ENCODE measurements at regions not wholly inside any gene's neighbourhood (a gene's known extent, or its start where the extent isn't known, plus 50 kb on each side); places are given as distances from the start of the nearest gene placed in this dataset.

GRCh38 chr12:45613296-45613695, 116.2 kb upstream of the ARID2 start:
- ATAC-seq = no peak
- Histone ChIP-seq H3K27ac (ENCODE audit: extremely low read depth, low read depth, low read length) (no peak overlapping the region), H3K4me1 (replicated peaks in 1 of 2; ENCODE audit: control insufficient read depth in 2 of 2, insufficient read depth in 2 of 2, low read length in 2 of 2) (no peaks in the 10 kb centered on the region), H2AFZ (ENCODE audit: low read depth, low read length) (no peak overlapping the region), H3K9me3 (replicated peaks; ENCODE audit: control insufficient read depth, insufficient read depth, low read depth, low read length) (no peaks in the 10 kb centered on the region), H3K36me3 (ENCODE audit: control insufficient read depth, insufficient read depth, low read length) (no peaks in the 10 kb centered on the region), H3K4me2 (ENCODE audit: insufficient read depth, low read length) (no peak overlapping the region), H3K9me1 (ENCODE audit: control insufficient read depth, insufficient read depth, low read length) (no peaks in the 10 kb centered on the region), H4K20me1 (replicated peaks; ENCODE audit: control insufficient read depth, insufficient read depth, low read length) (no peaks in the 10 kb centered on the region), H3K4me3 (no peak overlapping the region), H3K9ac (ENCODE audit: insufficient read depth in 1 of 2, low read depth in 2 of 2, low read length in 2 of 2) (no peak overlapping the region), H3K79me2 (ENCODE audit: control insufficient read depth, insufficient read depth, low read length) (no peaks in the 10 kb centered on the region), H3K27me3 (ENCODE audit: control insufficient read depth in 2 of 2, insufficient read depth in 2 of 2, low read length in 2 of 2) (peaks cover 0 to 9% of the 10 kb centered on the region in 2 experiments; a peak in 3 of 5 replicates)
- ChIA-PET CTCF (ENCODE audit: low intra/inter-chr PET ratio) (no interaction called here), POLR2A (no interaction called here)
- in situ Hi-C loops (cut with MboI) = no loop called here
- BruUV-seq (replicated peaks) = no TSS peak
- DNase-seq (ENCODE audit: extremely low read depth in 1 of 4, low spot score in 3 of 4) = no peak
- intact Hi-C loops (cut with micrococcal nuclease) = no loop called here
- no peak for TF ChIP-seq ZNF263 (CRISPR knock-in tag; IDR thresholded peaks at IDR 0.05; ENCODE audit: borderline replicate concordance)
- no peak for TF ChIP-seq MNT (conservative IDR thresholded peaks at IDR 0.05)
- no peak for TF ChIP-seq MEF2A (IDR thresholded peaks at IDR 0.05; ENCODE audit: control insufficient read depth, low read depth, low read length)
- TF ChIP-seq FOXK1 (CRISPR knock-in tag; IDR thresholded peaks at IDR 0.05; ENCODE audit: borderline replicate concordance) = no peak
- no peak for TF ChIP-seq ZC3H8 (IDR thresholded peaks at IDR 0.05)
- no peak for TF ChIP-seq ELF4 (CRISPR knock-in tag; IDR thresholded peaks at IDR 0.05)
- no peak for TF ChIP-seq POLR3A (IDR thresholded peaks at IDR 0.05; ENCODE audit: borderline replicate concordance, extremely low read depth, insufficient read depth, insufficient read length)
- 0% methylated on average over 3 of the region's 3 CpGs for WGBS (ENCODE audit: insufficient coverage, low coverage, missing lambda C conversion rate)
- FAIRE-seq = no peak

All from K562 (cell line).